ENCODE measurements at regions not wholly inside any gene's neighbourhood (a gene's known extent, or its start where the extent isn't known, plus 50 kb on each side); places are given as distances from the start of the nearest gene placed in this dataset.

GRCh38 chr5:174380311-174380710 is 334.8 kb downstream of the NSG2 start:
- no peak for FAIRE-seq

GRCh38 chr5:174381241-174381640 is 335.7 kb downstream of the NSG2 start:
- no peak for FAIRE-seq

GRCh38 chr5:174383210-174384167 is 338.0 kb downstream of the NSG2 start:
- no peak for FAIRE-seq

- no peak for FAIRE-seq
Observed at GRCh38 chr5:174384509-174384947, 339.0 kb downstream of the NSG2 start.

GRCh38 chr5:174386306-174386705 is 338.1 kb upstream of the MSX2 start:
- FAIRE-seq: no peak

GRCh38 chr5:174386846-174387245 is 337.5 kb upstream of the MSX2 start:
- FAIRE-seq: no peak

- no peak for FAIRE-seq
Observed at GRCh38 chr5:174387448-174387847, 336.9 kb upstream of the MSX2 start.

GRCh38 chr5:174392892-174393291 is 331.5 kb upstream of the MSX2 start:
- FAIRE-seq: no peak

GRCh38 chr5:174396541-174396940 is 327.8 kb upstream of the MSX2 start:
- no peak for FAIRE-seq

- no peak for FAIRE-seq
Observed at GRCh38 chr5:174397206-174397605, 327.2 kb upstream of the MSX2 start.

- FAIRE-seq: no peak
Observed at GRCh38 chr5:174398171-174398570, 326.2 kb upstream of the MSX2 start.

- no peak for FAIRE-seq
Observed at GRCh38 chr5:174399411-174399810, 325.0 kb upstream of the MSX2 start.

GRCh38 chr5:174400461-174400860 is 323.9 kb upstream of the MSX2 start:
- no peak for FAIRE-seq

- FAIRE-seq: no peak
Observed at GRCh38 chr5:174401793-174402192, 322.6 kb upstream of the MSX2 start.

GRCh38 chr5:174402222-174402812 is 322.1 kb upstream of the MSX2 start:
- no peak for FAIRE-seq

GRCh38 chr5:174404848-174405247 is 319.5 kb upstream of the MSX2 start:
- no peak for FAIRE-seq

- no peak for FAIRE-seq
Observed at GRCh38 chr5:174409070-174409469, 315.3 kb upstream of the MSX2 start.

- FAIRE-seq: no peak
Observed at GRCh38 chr5:174409971-174410370, 314.4 kb upstream of the MSX2 start.

- no peak for FAIRE-seq
Observed at GRCh38 chr5:174410716-174411478, 313.5 kb upstream of the MSX2 start.

- no peak for FAIRE-seq
Observed at GRCh38 chr5:174411479-174411819, 312.9 kb upstream of the MSX2 start.

GRCh38 chr5:174412374-174412773 is 312.0 kb upstream of the MSX2 start:
- FAIRE-seq: no peak

GRCh38 chr5:174412941-174413340 is 311.4 kb upstream of the MSX2 start:
- no peak for FAIRE-seq

- no peak for FAIRE-seq
Observed at GRCh38 chr5:174413567-174414314, 310.6 kb upstream of the MSX2 start.

All from TTC549 (cell line).